Lung (tissue), 11 donors: ENCODE measurements at regions not wholly inside any gene's neighbourhood (a gene's known extent, or its start where the extent isn't known, plus 50 kb on each side); places are given as distances from the start of the nearest gene placed in this dataset.

Experiments
- ATAC-seq: fragments of 200-7000 bp; cut with Tn5 transposase; one replicate; pipeline ENCODE4 v1.9.1; 2020; ENCODE audit warnings: moderate number of reproducible peaks; ENCODE audit not compliant: insufficient read depth, low FRiP score
- DNase-seq, 3 donors: peaks; one replicate each; pipeline ENCODE4 v3.0.0-alpha.2; 2013 to 2017
- H3K27ac ChIP-seq, 2 donors: one replicate each; pipeline ENCODE4 v1.5.1; 2013; ENCODE audit warnings: mild to moderate bottlenecking in 2 of 2, moderate library complexity in 2 of 2, control low read depth in 1 of 2, inconsistent platforms in 1 of 2, low read depth in 1 of 2, low read length in 1 of 2
- H3K27me3 ChIP-seq, 3 donors: one replicate each; pipeline ENCODE4 v1.5.1; 2013; ENCODE audit warnings: low read length in 2 of 3; ENCODE audit not compliant: control insufficient read depth in 3 of 3, insufficient read depth in 3 of 3
- H3K36me3 ChIP-seq, 4 donors: one replicate each; pipeline ENCODE4 v1.5.1; 2013; ENCODE audit warnings: low read length in 4 of 4, mild to moderate bottlenecking in 1 of 4, moderate library complexity in 1 of 4; ENCODE audit not compliant: control insufficient read depth in 4 of 4, insufficient read depth in 4 of 4
- H3K4me1 ChIP-seq, 5 donors: one replicate each; pipeline ENCODE4 v1.5.1; 2013; ENCODE audit warnings: low read length in 5 of 5, mild to moderate bottlenecking in 2 of 5, moderate library complexity in 1 of 5; ENCODE audit not compliant: control insufficient read depth in 5 of 5, insufficient read depth in 5 of 5
- H3K4me3 ChIP-seq: one replicate; pipeline ENCODE4 v1.5.1; 2013; ENCODE audit warnings: mild to moderate bottlenecking, control low read depth, moderate library complexity
- H3K9ac ChIP-seq, 2 donors: one replicate each; pipeline ENCODE4 v1.5.1; 2013; ENCODE audit warnings: low read length in 2 of 2, control low read depth in 1 of 2; ENCODE audit not compliant: insufficient read depth in 1 of 2
- H3K9me3 ChIP-seq, 4 donors: one replicate each; pipeline ENCODE4 v1.5.1; 2013; ENCODE audit warnings: low read length in 3 of 4, mild to moderate bottlenecking in 1 of 4, moderate library complexity in 1 of 4; ENCODE audit not compliant: control insufficient read depth in 4 of 4, insufficient read depth in 3 of 4
- WGBS, 2 donors: extraction: QIAGEN DNeasy Blood & Tissue Kit; methylation state at CpG; one replicate each; pipeline ENCODE4 v1.1.7; 2013; 5-methylcytosine and 5-hydroxymethylcytosine counted together
- TF ChIP-seq, protein P1 (sequence below): IDR thresholded peaks from 2 replicates; pipeline ENCODE4 v1.5.1; 2012; ENCODE audit warnings: mild to moderate bottlenecking; ENCODE audit errors: control extremely low read depth, extremely low read depth
- donor health status: control.
- donor health status: control.
- donor health status: Bipolar disorder and iron deficiency.
- donor health status: healthy.
- donor health status: DM: yes; HTN: yes; CAD: no.

GRCh38 chr13:81116461-81117282 is 775.7 kb upstream of the SPRY2 start:
- H3K27ac ChIP-seq: no peak overlapping the region
- TF ChIP-seq, protein P1, sequence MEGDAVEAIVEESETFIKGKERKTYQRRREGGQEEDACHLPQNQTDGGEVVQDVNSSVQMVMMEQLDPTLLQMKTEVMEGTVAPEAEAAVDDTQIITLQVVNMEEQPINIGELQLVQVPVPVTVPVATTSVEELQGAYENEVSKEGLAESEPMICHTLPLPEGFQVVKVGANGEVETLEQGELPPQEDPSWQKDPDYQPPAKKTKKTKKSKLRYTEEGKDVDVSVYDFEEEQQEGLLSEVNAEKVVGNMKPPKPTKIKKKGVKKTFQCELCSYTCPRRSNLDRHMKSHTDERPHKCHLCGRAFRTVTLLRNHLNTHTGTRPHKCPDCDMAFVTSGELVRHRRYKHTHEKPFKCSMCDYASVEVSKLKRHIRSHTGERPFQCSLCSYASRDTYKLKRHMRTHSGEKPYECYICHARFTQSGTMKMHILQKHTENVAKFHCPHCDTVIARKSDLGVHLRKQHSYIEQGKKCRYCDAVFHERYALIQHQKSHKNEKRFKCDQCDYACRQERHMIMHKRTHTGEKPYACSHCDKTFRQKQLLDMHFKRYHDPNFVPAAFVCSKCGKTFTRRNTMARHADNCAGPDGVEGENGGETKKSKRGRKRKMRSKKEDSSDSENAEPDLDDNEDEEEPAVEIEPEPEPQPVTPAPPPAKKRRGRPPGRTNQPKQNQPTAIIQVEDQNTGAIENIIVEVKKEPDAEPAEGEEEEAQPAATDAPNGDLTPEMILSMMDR: no peak
- no peak for DNase-seq
- no peak overlapping the region for H3K9ac ChIP-seq
- H3K9me3 ChIP-seq: no peaks in the 10 kb centered on the region
- H3K27me3 ChIP-seq: no peaks in the 10 kb centered on the region
- 73 to 75% methylated on average over 5 of the region's 5 CpGs for WGBS, 2 donors
- no peak for ATAC-seq
- H3K4me1 ChIP-seq: no peaks in the 10 kb centered on the region
- no peaks in the 10 kb centered on the region for H3K36me3 ChIP-seq
- H3K4me3 ChIP-seq: no peak overlapping the region

DNA sequence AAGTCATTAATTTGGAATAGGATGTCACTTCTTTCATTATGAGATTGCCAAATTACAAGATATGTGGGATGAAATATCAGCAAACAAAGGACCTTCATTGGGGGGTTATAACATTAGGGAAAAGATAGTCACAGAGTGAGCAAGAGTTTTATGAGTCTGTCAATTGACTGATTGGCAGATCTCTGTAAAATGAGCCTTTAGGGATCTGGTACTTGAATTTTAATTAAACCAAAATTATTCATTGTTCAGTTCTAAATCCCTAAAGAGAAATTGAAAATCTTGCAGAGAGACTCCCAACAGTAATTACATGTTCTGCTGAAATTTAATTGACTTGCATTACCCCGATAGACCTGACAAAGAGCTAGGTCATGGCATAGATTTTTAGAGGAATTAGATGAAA is 768.1 kb upstream of the SPRY2 start:
- ATAC-seq (no peak), DNase-seq (no peak)
- H3K9me3 ChIP-seq: no peaks in the 10 kb centered on the region
- H3K4me3 ChIP-seq: no peak overlapping the region
- H3K27me3 ChIP-seq: no peaks in the 10 kb centered on the region
- H3K4me1 ChIP-seq: no peaks in the 10 kb centered on the region
- TF ChIP-seq, protein P1: no peak
- H3K27ac ChIP-seq: no peak overlapping the region
- H3K9ac ChIP-seq: no peak overlapping the region
- no peaks in the 10 kb centered on the region for H3K36me3 ChIP-seq
- WGBS, 2 donors: 92 to 97% methylated on average over 1 of the region's 1 CpG

- 52 to 70% methylated on average over 7 of the region's 7 CpGs for WGBS, 2 donors
Observed at GRCh38 chr13:81106348-81106747, 765.4 kb upstream of the SPRY2 start.

More at GRCh38 chr13:81106348-81106747, 765.4 kb upstream of the SPRY2 start:
- no peaks in the 10 kb centered on the region for H3K27me3 ChIP-seq
- no peak for DNase-seq
- TF ChIP-seq, protein P1: no peak
- no peaks in the 10 kb centered on the region for H3K9me3 ChIP-seq
- H3K9ac ChIP-seq: no peak overlapping the region
- no peak overlapping the region for H3K27ac ChIP-seq
- no peak for ATAC-seq
- H3K4me1 ChIP-seq: no peaks in the 10 kb centered on the region
- H3K36me3 ChIP-seq: no peaks in the 10 kb centered on the region
- no peak overlapping the region for H3K4me3 ChIP-seq
